ENCODE measurements at regions not wholly inside any gene's neighbourhood (a gene's known extent, or its start where the extent isn't known, plus 50 kb on each side); places are given as distances from the start of the nearest gene placed in this dataset.
A peak's percentile ranks its signal among the peaks of the same experiment; 100 is the strongest.

- H3K27ac Mint-ChIP-seq, result no peak overlapping the region
- peaks cover 0 to 5% of the 10 kb centered on the region in 2 donors for H3K27me3 Mint-ChIP-seq
- no peak overlapping the region for H3K4me3 Mint-ChIP-seq
- DNase-seq (ENCODE audit: low spot score) (no peak), ATAC-seq (no peak)
- no peaks in the 10 kb centered on the region for H3K4me1 Mint-ChIP-seq (ENCODE audit: low read depth in 2 of 2)
- no peaks in the 10 kb centered on the region for H3K36me3 Mint-ChIP-seq
- peaks cover 9% of the 10 kb centered on the region for H3K9me3 Mint-ChIP-seq
Observed at GRCh38 chr12:72082986-72083820, 144.6 kb downstream of the TPH2 start.

GRCh38 chr12:72084061-72084460 lies 145.4 kb downstream of the TPH2 start:
- Mint-ChIP-seq H3K27ac (no peak overlapping the region), H3K27me3 (peaks cover 0 to 5% of the 10 kb centered on the region in 2 donors), H3K9me3 (peaks cover 9% of the 10 kb centered on the region), H3K4me3 (no peak overlapping the region), H3K36me3 (no peaks in the 10 kb centered on the region), H3K4me1 (ENCODE audit: low read depth in 2 of 2) (no peaks in the 10 kb centered on the region)
- ATAC-seq, result no peak
- no peak for DNase-seq (ENCODE audit: low spot score)

DNA sequence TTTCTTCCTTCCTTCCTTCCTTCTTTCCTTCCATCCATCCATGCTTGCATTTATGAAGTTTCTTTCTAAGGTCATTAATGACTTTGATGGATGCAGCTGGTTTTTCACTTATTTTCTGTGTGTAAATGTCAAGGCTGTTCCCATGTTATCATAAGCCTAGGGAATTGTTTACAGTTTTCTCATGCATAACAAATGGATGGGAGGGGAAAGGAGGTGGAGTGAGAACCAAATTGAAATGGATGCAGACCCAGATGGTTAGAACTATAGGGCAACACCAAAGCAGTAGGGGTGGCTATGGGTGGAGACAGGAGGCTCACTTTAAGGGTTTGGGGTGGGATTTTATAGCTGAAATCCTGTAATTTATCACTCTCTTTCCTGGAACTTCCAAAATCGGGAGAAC lies 146.2 kb downstream of the TPH2 start:
- no peak overlapping the region for H3K4me3 Mint-ChIP-seq
- ATAC-seq (no peak), DNase-seq (ENCODE audit: low spot score) (no peak)
- H3K36me3 Mint-ChIP-seq, result no peaks in the 10 kb centered on the region
- H3K9me3 Mint-ChIP-seq, result peaks cover 6% of the 10 kb centered on the region
- peaks cover 0 to 5% of the 10 kb centered on the region in 2 donors for H3K27me3 Mint-ChIP-seq
- no peak overlapping the region for H3K27ac Mint-ChIP-seq
- no peaks in the 10 kb centered on the region for H3K4me1 Mint-ChIP-seq (ENCODE audit: low read depth in 2 of 2)

DNA sequence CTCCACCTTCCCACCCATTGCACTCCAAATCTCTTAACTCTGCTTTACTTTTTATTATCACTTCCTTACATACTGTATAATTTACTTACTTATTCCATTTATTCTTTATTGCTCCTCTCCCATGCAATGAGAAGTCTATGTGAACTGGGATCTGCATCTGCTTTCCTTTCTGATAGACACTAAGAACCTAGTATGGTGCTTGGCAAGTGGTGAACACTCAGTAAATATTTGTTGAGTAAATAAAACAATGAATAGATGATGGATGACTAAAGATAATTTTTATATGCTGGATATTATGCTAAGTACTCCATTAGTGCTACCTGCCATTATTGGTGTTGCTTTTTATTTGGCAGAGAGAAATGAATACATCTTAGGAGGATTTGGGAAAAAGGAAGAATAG lies 151.0 kb downstream of the TPH2 start:
- Mint-ChIP-seq H3K9me3 (peaks cover 2% of the 10 kb centered on the region), H3K4me1 (ENCODE audit: low read depth in 2 of 2) (no peaks in the 10 kb centered on the region), H3K4me3 (no peak overlapping the region), H3K36me3 (peaks cover 6% of the 10 kb centered on the region), H3K27me3 (peaks cover 0 to 4% of the 10 kb centered on the region in 2 donors), H3K27ac (no peak overlapping the region)
- DNase-seq (ENCODE audit: low spot score) (no peak), ATAC-seq (no peak)

- no peak for ATAC-seq
- peaks cover 6% of the 10 kb centered on the region for H3K36me3 Mint-ChIP-seq
- H3K4me1 Mint-ChIP-seq (ENCODE audit: low read depth in 2 of 2), result no peaks in the 10 kb centered on the region
Observed at GRCh38 chr12:72093424-72093823, 154.8 kb downstream of the TPH2 start.

DNA sequence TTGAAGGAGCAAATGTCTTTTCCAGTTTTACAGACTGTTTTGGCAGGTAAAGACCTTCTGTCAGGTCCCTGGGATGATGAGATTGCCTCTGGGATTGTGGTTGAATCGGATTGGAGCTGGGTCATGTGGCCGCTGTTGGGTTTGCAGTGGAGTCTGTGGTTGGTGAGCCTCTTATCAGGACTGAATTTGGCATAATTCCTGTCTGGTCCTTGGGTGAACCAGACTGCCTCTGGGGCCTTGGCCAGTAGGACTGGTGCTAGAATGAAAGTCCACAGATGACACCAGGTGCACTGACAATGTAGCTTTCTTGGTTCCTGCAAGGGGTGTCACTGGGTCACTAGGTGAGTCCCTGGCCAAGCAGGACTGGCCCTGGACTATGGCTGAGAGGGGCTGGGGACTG lies 155.3 kb downstream of the TPH2 start:
- Mint-ChIP-seq H3K27me3 (no peaks in the 10 kb centered on the region), H3K9me3 (no peaks in the 10 kb centered on the region), H3K27ac (no peak overlapping the region), H3K36me3 (peaks cover 6% of the 10 kb centered on the region), H3K4me3 (no peak overlapping the region), H3K4me1 (ENCODE audit: low read depth in 2 of 2) (no peaks in the 10 kb centered on the region)
- DNase-seq (ENCODE audit: low spot score) (no peak), ATAC-seq (peak in 1 of 2 donors; percentile 20)

More at GRCh38 chr12:72093424-72093823, 154.8 kb downstream of the TPH2 start:
- Mint-ChIP-seq H3K27ac (no peak overlapping the region), H3K9me3 (no peaks in the 10 kb centered on the region), H3K27me3 (no peaks in the 10 kb centered on the region), H3K4me3 (no peak overlapping the region)
- DNase-seq (ENCODE audit: low spot score), result no peak

DNA sequence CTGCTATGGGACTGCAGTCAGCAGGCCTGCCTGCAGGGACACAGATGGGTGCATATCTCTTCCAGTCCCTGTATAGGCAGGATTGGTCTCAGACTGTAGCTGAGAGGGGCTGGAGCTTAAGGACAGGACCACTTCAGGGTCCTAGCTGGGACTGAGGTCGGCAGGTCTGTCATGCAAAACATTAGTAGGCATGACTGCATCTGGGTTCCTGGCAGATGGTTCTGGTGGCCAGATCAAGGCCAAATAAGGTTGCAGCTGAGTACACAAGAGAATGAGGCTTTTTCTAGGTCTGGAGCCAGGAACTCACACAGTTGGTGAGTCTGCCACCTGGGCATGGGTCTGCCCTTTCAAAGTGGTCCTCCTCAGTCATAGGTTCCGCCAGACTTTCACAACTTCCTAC lies 155.8 kb downstream of the TPH2 start:
- no peak overlapping the region for H3K4me3 Mint-ChIP-seq
- H3K27ac Mint-ChIP-seq, result no peak overlapping the region
- no peaks in the 10 kb centered on the region for H3K27me3 Mint-ChIP-seq
- ATAC-seq (peak in 1 of 2 donors; percentile 6), DNase-seq (ENCODE audit: low spot score) (no peak)
- H3K36me3 Mint-ChIP-seq, result peaks cover 6% of the 10 kb centered on the region
- H3K4me1 Mint-ChIP-seq (ENCODE audit: low read depth in 2 of 2), result no peaks in the 10 kb centered on the region
- H3K9me3 Mint-ChIP-seq, result no peaks in the 10 kb centered on the region

- Mint-ChIP-seq H3K4me3 (no peak overlapping the region), H3K27me3 (no peaks in the 10 kb centered on the region), H3K9me3 (no peaks in the 10 kb centered on the region), H3K27ac (no peak overlapping the region), H3K36me3 (peaks cover 6% of the 10 kb centered on the region), H3K4me1 (ENCODE audit: low read depth in 2 of 2) (no peaks in the 10 kb centered on the region)
- ATAC-seq, result no peak
- no peak for DNase-seq (ENCODE audit: low spot score)
Observed at GRCh38 chr12:72095025-72095424, 156.4 kb downstream of the TPH2 start.

DNA sequence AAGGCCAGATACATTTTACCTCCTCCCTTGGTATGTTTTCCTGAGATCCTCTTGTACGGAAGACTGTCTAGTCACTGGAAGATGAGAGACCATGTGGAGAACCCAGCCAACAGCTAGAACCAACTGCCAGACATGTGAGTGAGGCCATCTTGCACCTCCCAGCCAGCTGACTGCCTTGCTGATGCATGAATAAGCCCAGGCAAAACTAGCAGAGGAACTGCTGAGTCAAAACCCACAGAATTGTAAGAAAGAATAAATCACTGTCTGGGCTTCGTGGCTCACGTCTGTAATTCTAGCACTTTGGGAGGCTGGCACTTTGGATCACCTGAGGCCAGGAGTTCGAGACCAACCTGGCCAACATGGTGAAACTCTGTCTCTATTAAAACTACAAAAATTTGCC lies 160.0 kb downstream of the TPH2 start:
- Mint-ChIP-seq H3K27ac (no peak overlapping the region), H3K27me3 (no peaks in the 10 kb centered on the region)

GRCh38 chr12:72100854-72101253 lies 162.2 kb downstream of the TPH2 start:
- Mint-ChIP-seq H3K27ac (no peak overlapping the region), H3K27me3 (no peaks in the 10 kb centered on the region), H3K9me3 (no peaks in the 10 kb centered on the region), H3K4me3 (no peak overlapping the region), H3K36me3 (no peaks in the 10 kb centered on the region), H3K4me1 (ENCODE audit: low read depth in 2 of 2) (no peaks in the 10 kb centered on the region)
- ATAC-seq (no peak), DNase-seq (ENCODE audit: low spot score) (no peak)

More for the DNA sequence above, 160.0 kb downstream of the TPH2 start:
- ATAC-seq (no peak), DNase-seq (ENCODE audit: low spot score) (no peak)
- H3K36me3 Mint-ChIP-seq, result peaks cover 3% of the 10 kb centered on the region
- H3K4me1 Mint-ChIP-seq (ENCODE audit: low read depth in 2 of 2), result no peaks in the 10 kb centered on the region
- no peaks in the 10 kb centered on the region for H3K9me3 Mint-ChIP-seq
- H3K4me3 Mint-ChIP-seq, result no peak overlapping the region

GRCh38 chr12:72102150-72102549 lies 163.5 kb downstream of the TPH2 start:
- Mint-ChIP-seq H3K9me3 (no peaks in the 10 kb centered on the region), H3K4me1 (ENCODE audit: low read depth in 2 of 2) (no peaks in the 10 kb centered on the region), H3K4me3 (no peak overlapping the region), H3K36me3 (no peaks in the 10 kb centered on the region), H3K27ac (no peak overlapping the region), H3K27me3 (no peaks in the 10 kb centered on the region)
- no peak for ATAC-seq
- DNase-seq (ENCODE audit: low spot score), result no peak

DNA sequence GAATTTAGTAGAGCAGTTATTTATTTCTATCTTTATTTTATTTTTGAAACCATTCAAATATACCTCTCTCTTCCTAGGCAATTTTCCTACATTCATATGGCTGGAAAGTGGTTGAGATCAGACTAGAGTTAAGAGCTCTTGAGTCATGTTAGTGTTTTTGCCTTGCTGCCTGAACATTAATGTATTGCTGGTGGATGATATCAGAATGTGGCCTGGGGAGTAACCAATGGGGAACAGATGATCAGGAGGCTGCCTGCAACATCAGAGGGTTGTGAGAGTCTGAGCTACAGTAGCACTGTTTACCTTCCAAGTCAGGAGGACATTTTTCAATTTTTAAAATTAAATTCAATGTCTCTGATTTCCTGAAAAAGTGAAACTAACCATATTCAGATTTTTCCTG lies 166.3 kb upstream of the TRHDE start:
- Mint-ChIP-seq H3K36me3 (no peaks in the 10 kb centered on the region), H3K4me3 (no peak overlapping the region), H3K9me3 (peaks cover 3% of the 10 kb centered on the region), H3K4me1 (ENCODE audit: low read depth in 2 of 2) (no peaks in the 10 kb centered on the region), H3K27ac (no peak overlapping the region), H3K27me3 (no peaks in the 10 kb centered on the region)
- DNase-seq (ENCODE audit: low spot score), result no peak
- no peak for ATAC-seq

GRCh38 chr12:72110937-72111650 lies 161.1 kb upstream of the TRHDE start:
- H3K4me3 Mint-ChIP-seq, result no peak overlapping the region
- no peaks in the 10 kb centered on the region for H3K4me1 Mint-ChIP-seq (ENCODE audit: low read depth in 2 of 2)
- no peak overlapping the region for H3K27ac Mint-ChIP-seq
- no peaks in the 10 kb centered on the region for H3K36me3 Mint-ChIP-seq
- H3K27me3 Mint-ChIP-seq, result no peaks in the 10 kb centered on the region
- no peak for DNase-seq (ENCODE audit: low spot score)
- peaks cover 8% of the 10 kb centered on the region for H3K9me3 Mint-ChIP-seq
- ATAC-seq, result no peak

DNA sequence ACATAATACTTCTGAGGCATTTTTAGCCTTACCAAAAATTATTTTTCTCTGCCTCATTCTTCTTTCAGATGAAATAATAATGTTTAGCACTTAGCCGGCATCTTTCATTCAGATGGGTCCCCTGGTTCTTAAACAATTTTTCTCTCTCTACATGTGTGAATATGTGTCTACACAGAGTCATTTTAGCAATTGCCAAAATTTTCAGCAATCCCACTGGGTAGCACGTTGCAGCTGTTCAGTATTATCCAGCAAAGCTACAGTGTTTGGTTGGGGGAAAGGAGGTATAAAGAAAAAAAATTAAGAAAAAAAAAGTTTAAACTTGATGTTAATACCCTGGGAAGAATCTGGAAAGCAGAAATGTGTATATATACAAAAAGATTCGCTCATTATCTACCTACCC lies 160.5 kb upstream of the TRHDE start:
- Mint-ChIP-seq H3K4me3 (no peak overlapping the region), H3K4me1 (ENCODE audit: low read depth in 2 of 2) (no peaks in the 10 kb centered on the region), H3K27me3 (no peaks in the 10 kb centered on the region), H3K27ac (no peak overlapping the region), H3K9me3 (peaks cover 8% of the 10 kb centered on the region), H3K36me3 (no peaks in the 10 kb centered on the region)
- no peak for ATAC-seq
- DNase-seq (ENCODE audit: low spot score), result no peak

Measured in natural killer cell treated with Interleukin-12 subunit alpha and Interleukin-12 subunit beta and Interleukin-15 and Interleukin-18, amount 100 ng/mL, for 72 hours (primary cell).